HG02588 (cell line): ENCODE measurements at regions not wholly inside any gene's neighbourhood (a gene's known extent, or its start where the extent isn't known, plus 50 kb on each side); places are given as distances from the start of the nearest gene placed in this dataset.

Source experiments
- ATAC-seq: cut with Tn5 transposase; IDR thresholded peaks from one replicate; pipeline ENCODE4 v1.9.1; 2021; ENCODE audit warnings: mild to moderate bottlenecking, moderate library complexity; ENCODE audit not compliant: unreplicated experiment

GRCh38 chr12:97404543-97404942 is 58.1 kb upstream of the RMST start:
- peak; percentile 80 for ATAC-seq

- no peak for ATAC-seq
These were observed 54.2 kb upstream of the RMST start for GRCh38 chr12:97408363-97408762.

- no peak for ATAC-seq
These were observed 51.3 kb upstream of the RMST start for GRCh38 chr12:97411341-97411740.
